K562 (cell line): ENCODE measurements at regions not wholly inside any gene's neighbourhood (a gene's known extent, or its start where the extent isn't known, plus 50 kb on each side); places are given as distances from the start of the nearest gene placed in this dataset.

Experiments
- ATAC-seq: fragments of 200-7000 bp; cut with Tn5 transposase; 3 replicates; pipeline ENCODE4 v1.9.1; 2020; ENCODE audit warnings: moderate library complexity
- BruUV-seq: library from RNA; stranded (reverse); fragments of 400-500 nt; replicated peaks from 2 replicates; lab custom pipeline; 2021; lab: Mats Ljungman, UMichigan
- CTCF ChIA-PET: fragments of 300-600 bp; formaldehyde crosslinking; extraction: SDS; loops from one replicate; lab custom pipeline; 2021; ENCODE audit warnings: low intra/inter-chr PET ratio; lab: Yijun Ruan, JAX
- POLR2A ChIA-PET: fragments of 300-600, 350-650 bp; sonication (Branson Sonifier 250); formaldehyde crosslinking; extraction: SDS; loops from one replicate; lab custom pipeline; 2021; ENCODE audit warnings: antibody characterized with exemption, inconsistent platforms; lab: Yijun Ruan, JAX
- DNase-seq, 4 experiments: peaks; one replicate each; pipeline versions ENCODE4 v3.0.0 to v3.0.0-alpha.2; 2011 to 2018; ENCODE audit warnings: low spot score in 3 of 4, mixed read lengths in 3 of 4; ENCODE audit errors: extremely low read depth in 1 of 4
- FAIRE-seq: peaks from 2 replicates; lab custom pipeline; 2011; peaks lifted over from hg19 to GRCh38; lab: Jason Lieb, UNC
- H2AFZ ChIP-seq: 2 replicates; pipeline ENCODE4 v1.6.0; 2011; ENCODE audit warnings: low read depth, low read length, control low read depth, inconsistent platforms
- H3K27ac ChIP-seq: fragments of 200-600 bp; 3 replicates; pipeline ENCODE4 v1.8.0; 2011; ENCODE audit warnings: low read depth, mild to moderate bottlenecking, control low read depth, inconsistent platforms, low read length, moderate library complexity, mixed read lengths; ENCODE audit errors: extremely low read depth
- H3K27me3 ChIP-seq, 2 experiments: fragments of 300-600 bp in 1 of 2; 2 replicates in 1 of 2; 3 replicates in 1 of 2; pipeline versions ENCODE4 v1.6.0 to v1.8.0; 2011; ENCODE audit warnings: inconsistent platforms in 2 of 2, low read length in 2 of 2, mild to moderate bottlenecking in 1 of 2, mixed read lengths in 1 of 2, moderate library complexity in 1 of 2; ENCODE audit not compliant: control insufficient read depth in 2 of 2, insufficient read depth in 2 of 2
- H3K36me3 ChIP-seq: fragments of 300-600 bp; 3 replicates; pipeline ENCODE4 v1.8.0; 2011; ENCODE audit warnings: mild to moderate bottlenecking, low read length, inconsistent platforms; ENCODE audit not compliant: control insufficient read depth, insufficient read depth
- H3K4me1 ChIP-seq, 2 experiments: fragments of 200-600 bp in 1 of 2; replicated peaks in 1 of 2; 2 replicates in 1 of 2; 3 replicates in 1 of 2; pipeline versions ENCODE4 v1.5.1 to v1.8.0; 2011; ENCODE audit warnings: inconsistent platforms in 2 of 2, low read length in 2 of 2, mild to moderate bottlenecking in 1 of 2, mixed read lengths in 1 of 2, moderate library complexity in 1 of 2; ENCODE audit not compliant: control insufficient read depth in 2 of 2, insufficient read depth in 2 of 2
- H3K4me2 ChIP-seq: 2 replicates; pipeline ENCODE4 v1.6.1; 2011; ENCODE audit warnings: low read length, control low read depth, inconsistent platforms, mixed read lengths; ENCODE audit not compliant: insufficient read depth
- H3K4me3 ChIP-seq: fragments of 200-600 bp; sonication (generic), shearing (Covaris generic); 2 replicates; pipeline ENCODE4 v1.5.1; 2016; ENCODE audit warnings: control low read depth, inconsistent platforms
- H3K79me2 ChIP-seq: fragments of 200-600 bp; 3 replicates; pipeline ENCODE4 v1.8.0; 2011; ENCODE audit warnings: low read length, inconsistent platforms; ENCODE audit not compliant: control insufficient read depth, insufficient read depth
- H3K9ac ChIP-seq, 2 experiments: 2 replicates each; pipeline versions ENCODE4 v1.6.0 to v1.6.1; 2011; ENCODE audit warnings: low read depth in 2 of 2, low read length in 2 of 2, control low read depth in 1 of 2, inconsistent platforms in 1 of 2, mild to moderate bottlenecking in 1 of 2, mixed read lengths in 1 of 2; ENCODE audit not compliant: insufficient read depth in 1 of 2
- H3K9me1 ChIP-seq: one replicate; pipeline ENCODE4 v1.6.0; 2011; ENCODE audit warnings: inconsistent platforms, mild to moderate bottlenecking, low read length, moderate library complexity; ENCODE audit not compliant: control insufficient read depth, insufficient read depth
- H3K9me3 ChIP-seq: replicated peaks from 2 replicates; pipeline ENCODE4 v1.5.1; 2011; ENCODE audit warnings: low read depth, low read length, inconsistent platforms; ENCODE audit not compliant: control insufficient read depth, insufficient read depth
- H4K20me1 ChIP-seq: replicated peaks from 2 replicates; pipeline ENCODE4 v1.6.1; 2011; ENCODE audit warnings: low read length, inconsistent platforms, mixed read lengths; ENCODE audit not compliant: control insufficient read depth, insufficient read depth
- DEAF1 ChIP-seq: fragments of 450-650 bp; formaldehyde crosslinking; IDR thresholded peaks from 2 replicates; pipeline ENCODE4 v1.4.0; 2020; ENCODE audit warnings: mild to moderate bottlenecking, moderate library complexity
- ETS2 ChIP-seq: IDR thresholded peaks from 2 replicates; pipeline ENCODE4 v1.6.1; 2016; ENCODE audit warnings: borderline replicate concordance, missing genetic modification characterization, mild to moderate bottlenecking, moderate library complexity, missing compliant biosample characterization; ENCODE audit not compliant: poor library complexity, severe bottlenecking
- HMGN3 ChIP-seq: IDR thresholded peaks from 2 replicates; pipeline ENCODE4 v1.6.1; 2011; ENCODE audit warnings: borderline replicate concordance, low read depth, mild to moderate bottlenecking, mixed read lengths, low read length; ENCODE audit not compliant: insufficient read length; ENCODE audit errors: extremely low read depth
- MAFF ChIP-seq: IDR thresholded peaks from 2 replicates; pipeline ENCODE4 v1.6.1; 2012; ENCODE audit warnings: low read length, improper control_type of control experiment
- MAFK ChIP-seq: IDR thresholded peaks from 2 replicates; pipeline ENCODE4 v1.6.1; 2011; ENCODE audit warnings: low read length, improper control_type of control experiment
- MBD1 ChIP-seq: fragments of 250-450 bp; sonication (Bioruptor Pico); IDR thresholded peaks from 2 replicates; pipeline ENCODE4 v1.8.0; 2022; ENCODE audit warnings: inconsistent platforms
- RAD51 ChIP-seq: fragments of 450-650 bp; IDR thresholded peaks from 2 replicates; pipeline ENCODE4 v1.7.1; 2016; ENCODE audit warnings: low read depth, mild to moderate bottlenecking, borderline replicate concordance
- RBM14 ChIP-seq: fragments of 200-400 bp; formaldehyde crosslinking; IDR thresholded peaks from 2 replicates; pipeline ENCODE4 v1.6.1; 2018; ENCODE audit warnings: low read depth, mild to moderate bottlenecking, low read length, moderate library complexity, borderline replicate concordance; ENCODE audit not compliant: insufficient read depth
- SAFB ChIP-seq: fragments of 200-400 bp; formaldehyde crosslinking; IDR thresholded peaks from 2 replicates; pipeline ENCODE4 v1.6.1; 2017; ENCODE audit warnings: low read depth, low read length, borderline replicate concordance
- SRSF3 ChIP-seq: fragments of 200-400 bp; formaldehyde crosslinking; IDR thresholded peaks from 2 replicates; pipeline ENCODE4 v1.6.1; 2016; ENCODE audit warnings: mild to moderate bottlenecking, low read length, moderate library complexity; ENCODE audit not compliant: insufficient read depth
- TBL1XR1 ChIP-seq, 2 experiments: IDR thresholded peaks; 2 replicates each; pipeline ENCODE4 v1.6.1; 2012; ENCODE audit warnings: improper control_type of control experiment in 2 of 2, low read length in 2 of 2, mild to moderate bottlenecking in 1 of 2
- ZMIZ1 ChIP-seq, 2 experiments: fragments of 150-350 bp in 1 of 2; IDR thresholded peaks; 2 replicates each; pipeline ENCODE4 v1.6.1; 2012 to 2016; ENCODE audit warnings: low read depth in 2 of 2, low read length in 2 of 2, mild to moderate bottlenecking in 1 of 2, moderate library complexity in 1 of 2
- ZNF586 ChIP-seq: fragments of 450-650 bp; formaldehyde crosslinking; conservative IDR thresholded peaks from 2 replicates; pipeline ENCODE4 v1.4.0; 2020; ENCODE audit warnings: mild to moderate bottlenecking, moderate library complexity
- ZNF589 ChIP-seq: fragments of 200-800 bp; sonication (Bioruptor generic); IDR thresholded peaks from 2 replicates; pipeline ENCODE4 v1.6.1; 2016; ENCODE audit warnings: low read depth, missing genetic modification characterization, missing compliant biosample characterization
- ZSCAN32 ChIP-seq: fragments of 450-650 bp; formaldehyde crosslinking; IDR thresholded peaks from 2 replicates; pipeline ENCODE4 v1.4.0; 2020; ENCODE audit warnings: mild to moderate bottlenecking, moderate library complexity
- WGBS: fragments of 100-300 bp; shearing (Covaris generic); methylation state at CpG from one replicate; pipeline ENCODE4 v1.1.6; 2016; ENCODE audit warnings: low coverage, mixed read lengths; ENCODE audit not compliant: insufficient coverage; ENCODE audit errors: missing lambda C conversion rate; 5-methylcytosine and 5-hydroxymethylcytosine counted together
- in situ Hi-C: fragments of 300-500 bp; cut with MboI; formaldehyde crosslinking; loops from 4 replicates; pipeline ENCODE4 v1.15.0; 2018; ENCODE audit warnings: inconsistent platforms, mixed read lengths
- intact Hi-C: fragments of 100-400 bp; cut with micrococcal nuclease; formaldehyde crosslinking; loops from 2 replicates; pipeline ENCODE4 v1.14.2; 2022

- Histone ChIP-seq H3K27me3 (peaks cover 12 to 30% of the 10 kb centered on the region in 2 experiments; a peak in 4 of 5 replicates), H3K36me3 (no peaks in the 10 kb centered on the region), H3K9me3 (no peaks in the 10 kb centered on the region), H3K4me1 (peaks cover 5 to 13% of the 10 kb centered on the region in 2 experiments; a peak in 4 of 5 replicates), H4K20me1 (no peaks in the 10 kb centered on the region), H3K4me3 (no peak overlapping the region), H3K9me1 (no peaks in the 10 kb centered on the region), H3K79me2 (no peaks in the 10 kb centered on the region), H3K9ac (no peak overlapping the region), H3K4me2 (no peak overlapping the region), H2AFZ (no peak overlapping the region), H3K27ac (no peak overlapping the region)
- 4% methylated on average over 3 of the region's 3 CpGs for WGBS
- in situ Hi-C loops, result no loop called here
- ChIA-PET POLR2A (interaction anchor here (0.5 to 0.9 kb wide), 2 partner anchors 13 to 17 kb away, joined by 3 read pairs; no protein-coding TSS in a partner anchor), CTCF (no interaction called here)
- ATAC-seq, result no peak
- intact Hi-C loops, result loop anchor here (10.0 kb wide), 2 partner anchors 349 to 889 kb away; no protein-coding TSS in a partner anchor
- DNase-seq, result no peak
- no peak for FAIRE-seq
- no TSS peak for BruUV-seq
- TF ChIP-seq DEAF1 (CRISPR knock-in tag) (no peak), ZNF589 (CRISPR knock-in tag) (no peak), RAD51 (no peak), ZSCAN32 (no peak), MAFK (no peak), SAFB (no peak), MBD1 (CRISPR knock-in tag) (no peak), HMGN3 (no peak), ZMIZ1 (IDR thresholded peaks at IDR 0.05; ENCODE audit: low read depth in 2 of 2, low read length in 2 of 2) (no peak), ETS2 (tag) (no peak), SRSF3 (no peak), ZNF586 (no peak), TBL1XR1 (IDR thresholded peaks at IDR 0.05; ENCODE audit: low read length in 2 of 2) (no peak), MAFF (no peak), RBM14 (no peak)
These were observed 271.6 kb downstream of the RPS24 start for GRCh38 chr10:78305311-78305710.
